OCI-LY1 (cell line): ENCODE measurements at regions not wholly inside any gene's neighbourhood (a gene's known extent, or its start where the extent isn't known, plus 50 kb on each side); places are given as distances from the start of the nearest gene placed in this dataset.

Source experiments
- H2AFZ ChIP-seq: fragments of 200-600 bp; sonication (generic), shearing (Covaris generic); 2 replicates; pipeline ENCODE4 v1.6.0; 2014; ENCODE audit warnings: antibody characterized with exemption, mild to moderate bottlenecking, low read length
- H3F3A ChIP-seq: fragments of 200-600 bp; sonication (generic), shearing (Covaris generic); 2 replicates; pipeline ENCODE4 v1.6.0; 2014; ENCODE audit warnings: mild to moderate bottlenecking, antibody characterized with exemption, low read length, moderate library complexity; ENCODE audit not compliant: insufficient read depth
- H3K27ac ChIP-seq: fragments of 200-600 bp; sonication (generic); 2 replicates; pipeline ENCODE4 v1.5.1; 2014; ENCODE audit warnings: low read length, mixed run types, mild to moderate bottlenecking, low read depth; ENCODE audit not compliant: poor library complexity, severe bottlenecking
- H3K27me3 ChIP-seq: fragments of 200-600 bp; sonication (generic); 2 replicates; pipeline ENCODE4 v1.6.0; 2014; ENCODE audit warnings: antibody characterized with exemption, mild to moderate bottlenecking, low read length, moderate library complexity; ENCODE audit not compliant: insufficient read depth
- H3K36me3 ChIP-seq: fragments of 200-600 bp; sonication (generic); 2 replicates; pipeline ENCODE4 v1.6.1; 2014; ENCODE audit warnings: mild to moderate bottlenecking, antibody characterized with exemption, low read length, moderate library complexity, mixed read lengths; ENCODE audit not compliant: insufficient read depth
- H3K4me1 ChIP-seq: fragments of 200-600 bp; sonication (generic); 2 replicates; pipeline ENCODE4 v1.5.1; 2014; ENCODE audit warnings: mild to moderate bottlenecking, low read length, moderate library complexity; ENCODE audit not compliant: insufficient read depth, severe bottlenecking
- H3K4me2 ChIP-seq: fragments of 200-600 bp; sonication (generic), shearing (Covaris generic); 2 replicates; pipeline ENCODE4 v1.6.1; 2014; ENCODE audit warnings: low read length
- H3K4me3 ChIP-seq: fragments of 200-600 bp; sonication (generic); 2 replicates; pipeline ENCODE4 v1.5.1; 2014; ENCODE audit warnings: low read length, low read depth, mild to moderate bottlenecking, mixed read lengths; ENCODE audit not compliant: poor library complexity, severe bottlenecking
- H3K79me2 ChIP-seq: fragments of 200-600 bp; shearing (Covaris generic); 2 replicates; pipeline ENCODE4 v1.6.1; 2016; ENCODE audit warnings: mixed run types, low read length, mixed read lengths; ENCODE audit not compliant: insufficient read depth
- H3K9ac ChIP-seq: fragments of 200-600 bp; sonication (generic), shearing (Covaris generic); 2 replicates; pipeline ENCODE4 v1.6.1; 2014; ENCODE audit warnings: mild to moderate bottlenecking, low read length, mixed read lengths
- H3K9me2 ChIP-seq: fragments of 200-600 bp; sonication (generic), shearing (Covaris generic); 2 replicates; pipeline ENCODE4 v1.6.1; 2014; ENCODE audit warnings: low read depth, mild to moderate bottlenecking, low read length, mixed read lengths
- H3K9me3 ChIP-seq: fragments of 200-600 bp; shearing (Covaris generic); 2 replicates; pipeline ENCODE4 v1.6.1; 2014; ENCODE audit warnings: low read length, mixed read lengths
- H4K20me1 ChIP-seq: fragments of 200-600 bp; sonication (generic), shearing (Covaris generic); 2 replicates; pipeline ENCODE4 v1.6.0; 2016; ENCODE audit warnings: mild to moderate bottlenecking, low read length; ENCODE audit not compliant: insufficient read depth
- EZH2 ChIP-seq: fragments of 200-600 bp; sonication (generic), shearing (Covaris generic); IDR thresholded peaks from 2 replicates; pipeline ENCODE4 v1.8.0; 2017; ENCODE audit warnings: borderline replicate concordance, mixed run types, mild to moderate bottlenecking, antibody characterized with exemption, low read length, moderate library complexity, mixed read lengths
- TF ChIP-seq, protein P1 (sequence below): fragments of 200-600 bp; sonication (generic), shearing (Covaris generic); IDR thresholded peaks from 2 replicates; pipeline ENCODE4 v1.5.1; 2017; ENCODE audit warnings: mild to moderate bottlenecking, antibody characterized with exemption, low read length, moderate library complexity, mixed read lengths

DNA sequence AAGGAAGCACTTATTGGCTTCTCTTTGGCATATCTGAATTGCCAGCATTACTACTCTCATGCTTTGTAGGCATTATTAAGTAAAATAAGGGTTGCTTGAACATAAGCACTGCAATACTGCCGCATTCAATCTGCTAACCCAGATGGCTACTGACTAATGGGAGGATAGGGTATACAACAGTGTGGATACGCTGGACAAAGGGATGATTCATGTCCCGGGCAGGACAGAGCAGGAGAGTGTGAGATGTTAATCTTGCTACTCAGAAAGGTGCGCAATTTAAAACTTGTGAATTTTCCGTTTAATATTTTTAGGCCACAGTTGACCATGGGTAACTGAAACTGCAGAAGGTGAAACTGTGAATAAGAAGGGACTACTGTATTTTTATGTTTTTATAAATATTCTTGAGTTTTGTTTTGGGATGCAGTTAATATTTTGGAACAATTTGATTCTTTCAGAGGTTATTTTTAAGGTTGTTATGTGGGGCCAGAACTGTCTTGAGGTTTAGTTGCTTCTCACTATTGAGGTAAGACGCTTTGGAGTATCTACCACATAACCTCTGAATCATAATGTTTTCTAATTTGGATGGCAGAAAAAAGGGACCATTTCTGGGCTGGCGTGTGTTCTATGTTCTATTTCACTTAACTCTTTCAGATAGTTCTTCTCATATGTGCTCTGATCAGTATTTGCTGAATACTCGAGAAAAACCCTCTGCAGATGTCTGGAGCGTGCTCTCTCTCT is 75.7 kb upstream of the SYPL1 start:
- Histone ChIP-seq H3K4me2 (no peak overlapping the region), H3K9me2 (no peaks in the 10 kb centered on the region), H2AFZ (no peak overlapping the region), H4K20me1 (no peaks in the 10 kb centered on the region), H3K9me3 (no peaks in the 10 kb centered on the region), H3K27me3 (no peaks in the 10 kb centered on the region), H3K27ac (no peak overlapping the region), H3K9ac (no peak overlapping the region), H3K36me3 (no peaks in the 10 kb centered on the region), H3K4me3 (no peak overlapping the region), H3K4me1 (no peaks in the 10 kb centered on the region), H3K79me2 (no peaks in the 10 kb centered on the region), H3F3A (no peaks in the 10 kb centered on the region)
- no peak for TF ChIP-seq EZH2
- TF ChIP-seq, protein P1, sequence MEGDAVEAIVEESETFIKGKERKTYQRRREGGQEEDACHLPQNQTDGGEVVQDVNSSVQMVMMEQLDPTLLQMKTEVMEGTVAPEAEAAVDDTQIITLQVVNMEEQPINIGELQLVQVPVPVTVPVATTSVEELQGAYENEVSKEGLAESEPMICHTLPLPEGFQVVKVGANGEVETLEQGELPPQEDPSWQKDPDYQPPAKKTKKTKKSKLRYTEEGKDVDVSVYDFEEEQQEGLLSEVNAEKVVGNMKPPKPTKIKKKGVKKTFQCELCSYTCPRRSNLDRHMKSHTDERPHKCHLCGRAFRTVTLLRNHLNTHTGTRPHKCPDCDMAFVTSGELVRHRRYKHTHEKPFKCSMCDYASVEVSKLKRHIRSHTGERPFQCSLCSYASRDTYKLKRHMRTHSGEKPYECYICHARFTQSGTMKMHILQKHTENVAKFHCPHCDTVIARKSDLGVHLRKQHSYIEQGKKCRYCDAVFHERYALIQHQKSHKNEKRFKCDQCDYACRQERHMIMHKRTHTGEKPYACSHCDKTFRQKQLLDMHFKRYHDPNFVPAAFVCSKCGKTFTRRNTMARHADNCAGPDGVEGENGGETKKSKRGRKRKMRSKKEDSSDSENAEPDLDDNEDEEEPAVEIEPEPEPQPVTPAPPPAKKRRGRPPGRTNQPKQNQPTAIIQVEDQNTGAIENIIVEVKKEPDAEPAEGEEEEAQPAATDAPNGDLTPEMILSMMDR, result no peak

DNA sequence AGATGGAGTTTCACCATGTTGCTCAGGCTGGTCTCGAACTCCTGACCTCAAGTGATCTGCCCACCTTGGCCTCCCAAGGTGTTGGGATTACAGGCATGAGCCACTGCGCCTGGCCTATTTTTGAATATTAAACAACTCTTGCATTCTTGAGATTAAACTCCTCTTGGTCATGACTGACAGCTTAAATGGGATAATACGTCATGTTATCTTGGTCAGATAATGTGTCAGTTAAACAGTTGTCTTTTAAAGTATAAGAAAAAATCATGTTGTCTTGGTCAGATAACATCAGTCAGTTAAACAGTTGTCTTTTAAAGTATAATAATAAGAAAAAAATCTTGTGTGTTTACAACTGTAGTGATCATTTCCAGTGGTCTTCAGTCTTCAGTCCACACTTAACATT is 73.6 kb upstream of the SYPL1 start:
- Histone ChIP-seq H2AFZ (no peak overlapping the region), H3K27ac (no peak overlapping the region), H3K27me3 (no peaks in the 10 kb centered on the region), H3K9me3 (no peaks in the 10 kb centered on the region), H3K4me1 (no peaks in the 10 kb centered on the region), H3K4me2 (no peak overlapping the region), H3K4me3 (no peak overlapping the region), H3K36me3 (no peaks in the 10 kb centered on the region), H3F3A (no peaks in the 10 kb centered on the region), H4K20me1 (no peaks in the 10 kb centered on the region), H3K9me2 (no peaks in the 10 kb centered on the region), H3K79me2 (no peaks in the 10 kb centered on the region), H3K9ac (no peak overlapping the region)
- TF ChIP-seq, protein P1, result no peak
- TF ChIP-seq EZH2, result no peak

DNA sequence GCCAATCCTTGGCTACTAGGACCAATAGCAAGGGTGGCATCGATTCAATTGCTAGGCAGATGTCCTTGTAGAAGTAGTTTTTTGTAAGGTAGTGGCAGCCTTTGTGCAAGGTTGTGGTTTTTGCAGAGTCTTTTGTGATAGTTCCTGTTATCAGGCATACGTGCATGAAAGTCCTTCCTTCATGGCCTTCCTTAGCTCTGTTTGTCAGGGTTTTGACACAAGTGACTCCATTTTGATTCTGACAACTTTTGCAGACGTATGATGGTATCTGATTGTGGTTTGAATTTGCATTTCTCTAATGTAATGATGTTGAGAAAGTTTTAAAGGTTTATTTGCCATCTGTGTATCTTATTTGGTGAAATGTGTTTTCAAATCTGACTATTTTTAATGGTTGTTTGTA is 71.8 kb upstream of the SYPL1 start:
- Histone ChIP-seq H3K9me3 (no peaks in the 10 kb centered on the region), H3K9ac (no peak overlapping the region), H3K9me2 (no peaks in the 10 kb centered on the region), H3K27me3 (no peaks in the 10 kb centered on the region), H3K36me3 (no peaks in the 10 kb centered on the region), H3F3A (no peaks in the 10 kb centered on the region), H4K20me1 (no peaks in the 10 kb centered on the region), H3K27ac (no peak overlapping the region), H3K4me3 (no peak overlapping the region), H3K79me2 (no peaks in the 10 kb centered on the region), H3K4me1 (peaks cover 12% of the 10 kb centered on the region), H2AFZ (no peak overlapping the region), H3K4me2 (no peak overlapping the region)
- no peak for TF ChIP-seq EZH2
- TF ChIP-seq, protein P1, result no peak
